Panc1 (cell line): ENCODE measurements at regions not wholly inside any gene's neighbourhood (a gene's known extent, or its start where the extent isn't known, plus 50 kb on each side); places are given as distances from the start of the nearest gene placed in this dataset.

Source experiments
- ATAC-seq: fragments of 200-7000 bp; cut with Tn5 transposase; 2 replicates; pipeline ENCODE4 v1.9.1; 2020; ENCODE audit warnings: mild to moderate bottlenecking, moderate library complexity
- BruUV-seq: library from RNA; stranded (reverse); fragments of 400-500 nt; replicated peaks from 2 replicates; lab custom pipeline; 2021; lab: Mats Ljungman, UMichigan
- CTCF ChIA-PET: fragments of 300-600 bp; sonication (Branson Sonifier 250); formaldehyde crosslinking; loops from one replicate; lab custom pipeline; 2022; ENCODE audit warnings: antibody characterized with exemption; lab: Charles Lee
- POLR2A ChIA-PET: fragments of 300-600 bp; sonication (Branson Sonifier 250); formaldehyde crosslinking; loops from one replicate; lab custom pipeline; 2022; ENCODE audit warnings: antibody characterized with exemption; lab: Charles Lee
- DNase-seq: peaks from one replicate; pipeline ENCODE4 v3.0.0-alpha.2; 2010; ENCODE audit warnings: low read depth, low spot score
- H3K27ac ChIP-seq: 2 replicates; pipeline ENCODE4 v1.5.1; 2011; ENCODE audit warnings: mild to moderate bottlenecking, low read length, inconsistent platforms
- H3K27me3 ChIP-seq: fragments of 200-500 bp; sonication (Bioruptor generic); 2 replicates; pipeline ENCODE4 v1.6.0; 2014; ENCODE audit warnings: low read length, inconsistent platforms; ENCODE audit not compliant: control insufficient read depth, insufficient read depth
- H3K36me3 ChIP-seq: fragments of 200-500 bp; sonication (Bioruptor generic); 2 replicates; pipeline ENCODE4 v1.5.1; 2014; ENCODE audit warnings: inconsistent platforms, mild to moderate bottlenecking, low read length, moderate library complexity; ENCODE audit not compliant: control insufficient read depth, insufficient read depth
- H3K4me1 ChIP-seq: 2 replicates; pipeline ENCODE4 v1.5.1; 2011; ENCODE audit warnings: inconsistent platforms, mild to moderate bottlenecking, low read length, moderate library complexity; ENCODE audit not compliant: control insufficient read depth, insufficient read depth
- H3K4me3 ChIP-seq, 2 experiments: 2 replicates each; pipeline ENCODE4 v1.5.1; 2011 to 2012; ENCODE audit warnings: low read depth in 2 of 2, low read length in 2 of 2, mild to moderate bottlenecking in 2 of 2, inconsistent platforms in 1 of 2, moderate library complexity in 1 of 2
- H3K9me3 ChIP-seq: fragments of 200-500 bp; sonication (Bioruptor generic); 2 replicates; pipeline ENCODE4 v1.5.1; 2014; ENCODE audit warnings: low read depth, mild to moderate bottlenecking, inconsistent platforms, low read length, moderate library complexity; ENCODE audit not compliant: control insufficient read depth, insufficient read depth
- CTCF ChIP-seq: fragments of 450-650 bp; IDR thresholded peaks from 2 replicates; pipeline ENCODE4 v1.5.1; 2017; ENCODE audit warnings: mild to moderate bottlenecking
- POLR2AphosphoS5 ChIP-seq: IDR thresholded peaks from 2 replicates; pipeline ENCODE4 v1.6.1; 2012; ENCODE audit warnings: mild to moderate bottlenecking, low read depth, low read length, moderate library complexity
- REST ChIP-seq, 2 experiments: IDR thresholded peaks; 2 replicates each; pipeline ENCODE4 v1.6.1; 2011 to 2012; ENCODE audit warnings: low read depth in 2 of 2, control low read depth in 1 of 2, low read length in 1 of 2, mild to moderate bottlenecking in 1 of 2, moderate library complexity in 1 of 2; ENCODE audit not compliant: insufficient read depth in 1 of 2
- SIN3A ChIP-seq: IDR thresholded peaks from 2 replicates; pipeline ENCODE4 v1.6.1; 2012; ENCODE audit warnings: low read depth, mild to moderate bottlenecking, low read length, moderate library complexity, borderline replicate concordance; ENCODE audit not compliant: insufficient read depth
- TCF7L2 ChIP-seq: IDR thresholded peaks from 2 replicates; pipeline ENCODE4 v1.6.1; 2011; ENCODE audit warnings: mild to moderate bottlenecking, low read depth, low read length, inconsistent platforms
- in situ Hi-C: cut with HindIII; loops from 2 replicates; pipeline ENCODE4 v1.10.0; 2016; ENCODE audit warnings: low sequenced_read_pairs, low pct_unique_long_range_greater_than_20kb
- intact Hi-C: fragments of 100-400 bp; cut with micrococcal nuclease; formaldehyde crosslinking; loops from one replicate; pipeline ENCODE4 v1.10.0; 2022; ENCODE audit not compliant: unreplicated experiment

GRCh38 chr9:87137718-87138117 is 190.4 kb upstream of the GAS1 start:
- in situ Hi-C loops (no loop called here), intact Hi-C loops (no loop called here)
- DNase-seq (no peak), ATAC-seq (no peak)
- H3K27ac ChIP-seq, result no peak overlapping the region
- TF ChIP-seq SIN3A, result no peak
- no peak for TF ChIP-seq REST (IDR thresholded peaks at IDR 0.05; ENCODE audit: insufficient read depth in 1 of 2, low read depth in 2 of 2, low read length in 1 of 2)
- TF ChIP-seq POLR2AphosphoS5, result no peak
- no peak for TF ChIP-seq CTCF
- TF ChIP-seq TCF7L2, result no peak
- ChIA-PET CTCF (no interaction called here), POLR2A (no interaction called here)
- no peaks in the 10 kb centered on the region for H3K27me3 ChIP-seq
- no peaks in the 10 kb centered on the region for H3K36me3 ChIP-seq
- BruUV-seq, result no TSS peak
- H3K4me1 ChIP-seq, result no peaks in the 10 kb centered on the region
- no peaks in the 10 kb centered on the region for H3K9me3 ChIP-seq
- no peak overlapping the region for H3K4me3 ChIP-seq

- CTCF ChIA-PET, result no interaction called here
- H3K27ac ChIP-seq, result no peak overlapping the region
- in situ Hi-C loops, result no loop called here
Measured at GRCh38 chr9:87138128-87139040, 191.1 kb upstream of the GAS1 start.

More at GRCh38 chr9:87138128-87139040, 191.1 kb upstream of the GAS1 start:
- intact Hi-C loops, result no loop called here
- H3K36me3 ChIP-seq, result no peaks in the 10 kb centered on the region
- H3K27me3 ChIP-seq, result no peaks in the 10 kb centered on the region
- no peak overlapping the region for H3K4me3 ChIP-seq
- H3K9me3 ChIP-seq, result no peaks in the 10 kb centered on the region
- no peak for DNase-seq
- BruUV-seq, result no TSS peak
- no peak for ATAC-seq
- POLR2A ChIA-PET, result no interaction called here
- H3K4me1 ChIP-seq, result no peaks in the 10 kb centered on the region
- TF ChIP-seq POLR2AphosphoS5 (no peak), CTCF (no peak), REST (IDR thresholded peaks at IDR 0.05; ENCODE audit: insufficient read depth in 1 of 2, low read depth in 2 of 2, low read length in 1 of 2) (no peak), SIN3A (no peak)
